Fibroblast of gingiva (primary cell): ENCODE measurements at regions not wholly inside any gene's neighbourhood (a gene's known extent, or its start where the extent isn't known, plus 50 kb on each side); places are given as distances from the start of the nearest gene placed in this dataset.
"Not testable (repeated sequence)": the region's sequence is repeated elsewhere in the genome, so short reads cannot be mapped to it uniquely, and the experiment has no call there.

ENCODE experiments used
- DNase-seq: peaks from one replicate; pipeline ENCODE4 v3.0.0-alpha.2; 2011; ENCODE audit warnings: low read depth

- no peak for DNase-seq
These were observed 148.0 kb upstream of the TCF4 start for GRCh38 chr18:55735969-55736368.

GRCh38 chr18:55735199-55735855, 147.3 kb upstream of the TCF4 start:
- DNase-seq, result no peak

GRCh38 chr18:55732227-55733106, 144.5 kb upstream of the TCF4 start:
- DNase-seq, result no peak

- no peak for DNase-seq
These were observed 143.6 kb upstream of the TCF4 start for GRCh38 chr18:55731594-55732042.

- not testable (repeated sequence) for DNase-seq
These were observed 133.0 kb upstream of the TCF4 start for GRCh38 chr18:55721006-55721405.

- no peak for DNase-seq
These were observed 125.7 kb upstream of the TCF4 start for GRCh38 chr18:55713707-55714106.

GRCh38 chr18:55706898-55707297, 118.9 kb upstream of the TCF4 start:
- DNase-seq, result peak; percentile 58

GRCh38 chr18:55699233-55699765, 111.3 kb upstream of the TCF4 start:
- DNase-seq, result no peak

GRCh38 chr18:55696811-55697210, 108.8 kb upstream of the TCF4 start:
- DNase-seq, result no peak

GRCh38 chr18:55695091-55695490, 107.1 kb upstream of the TCF4 start:
- DNase-seq, result no peak

- DNase-seq, result no peak
These were observed 106.3 kb upstream of the TCF4 start for GRCh38 chr18:55694291-55694690.

- no peak for DNase-seq
These were observed 100.0 kb upstream of the TCF4 start for GRCh38 chr18:55688030-55688429.

- DNase-seq, result no peak
These were observed 99.1 kb upstream of the TCF4 start for GRCh38 chr18:55687106-55687505.

- DNase-seq, result no peak
These were observed 97.6 kb upstream of the TCF4 start for GRCh38 chr18:55685638-55686037.

GRCh38 chr18:55672574-55673361, 84.8 kb upstream of the TCF4 start:
- DNase-seq, result no peak

- no peak for DNase-seq
These were observed 77.5 kb upstream of the TCF4 start for GRCh38 chr18:55665506-55665905.

GRCh38 chr18:55664758-55665400, 76.9 kb upstream of the TCF4 start:
- DNase-seq, result not testable (repeated sequence)

GRCh38 chr18:55663891-55664290, 75.9 kb upstream of the TCF4 start:
- no peak for DNase-seq

GRCh38 chr18:55658598-55658997, 70.6 kb upstream of the TCF4 start:
- DNase-seq, result no peak

- DNase-seq, result no peak
These were observed 69.8 kb upstream of the TCF4 start for GRCh38 chr18:55657572-55658331.

GRCh38 chr18:55654986-55655385, 67.0 kb upstream of the TCF4 start:
- DNase-seq, result no peak
